GM10248 (cell line): ENCODE measurements at regions not wholly inside any gene's neighbourhood (a gene's known extent, or its start where the extent isn't known, plus 50 kb on each side); places are given as distances from the start of the nearest gene placed in this dataset.

ENCODE experiments used
- CTCF ChIA-PET: fragments of 300-600 bp; sonication (Branson Sonifier 250); formaldehyde crosslinking; extraction: SDS; loops from one replicate; lab custom pipeline; 2021; ENCODE audit warnings: antibody characterized with exemption; lab: Yijun Ruan, JAX
- POLR2A ChIA-PET: fragments of 350-650 bp; sonication (Branson Sonifier 250); formaldehyde crosslinking; extraction: SDS; loops from one replicate; lab custom pipeline; 2020; ENCODE audit warnings: antibody characterized with exemption; lab: Yijun Ruan, JAX
- DNase-seq: peaks from one replicate; pipeline ENCODE4 v3.0.0; 2012; ENCODE audit errors: extremely low spot score
- TF ChIP-seq, protein P1 (sequence below): IDR thresholded peaks from 2 replicates; pipeline ENCODE4 v1.5.1; 2012; ENCODE audit warnings: mild to moderate bottlenecking, low read depth; ENCODE audit errors: extremely low read depth, missing control alignments, control extremely low read depth

DNA sequence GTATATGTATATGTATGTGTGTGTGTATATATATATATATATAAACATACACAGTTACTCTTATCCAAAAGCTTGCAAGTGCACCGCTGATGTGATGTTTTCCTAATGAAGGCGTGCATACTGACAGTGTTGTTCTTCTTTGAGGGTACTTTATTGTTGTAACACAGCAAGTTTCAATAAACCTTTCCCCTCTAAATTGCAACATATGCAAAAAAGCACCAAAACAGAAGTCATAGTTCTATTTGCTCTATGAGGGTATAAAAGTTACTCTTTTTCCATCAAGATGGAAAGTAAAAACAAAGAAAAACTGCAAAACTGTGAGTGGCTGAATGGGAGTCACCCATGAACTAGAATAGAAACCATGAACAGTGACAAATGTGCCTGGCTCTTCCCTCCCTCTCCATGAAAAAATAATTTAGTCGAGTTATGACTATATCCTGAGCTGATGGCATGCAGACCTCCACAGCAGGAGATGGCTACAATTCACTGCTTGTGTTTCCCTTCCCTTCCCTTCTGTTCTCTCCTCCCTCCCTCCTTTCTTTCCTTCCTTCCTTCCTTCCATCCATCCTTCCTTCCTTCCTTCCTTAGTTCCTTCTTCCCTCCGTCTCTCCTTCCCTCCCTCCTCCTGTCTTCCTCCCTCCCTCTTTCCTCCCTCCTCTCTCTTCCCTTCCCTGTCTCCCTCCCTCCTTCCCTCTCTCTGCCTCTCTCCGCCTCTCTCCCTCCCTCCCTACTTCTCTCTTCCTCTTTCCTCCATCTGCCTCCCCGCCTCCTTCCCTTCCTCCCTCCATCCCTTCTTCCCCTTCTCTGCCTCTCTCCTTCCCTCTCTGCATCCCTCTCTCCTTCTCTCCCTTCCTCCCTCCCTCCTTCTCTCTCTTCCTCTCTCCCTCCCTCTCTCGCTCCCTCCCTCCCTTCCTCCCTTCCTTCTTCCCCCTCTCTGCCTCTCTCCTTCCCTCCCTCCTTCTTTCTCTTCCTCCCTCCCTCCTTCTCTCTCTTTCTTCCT, 220.7 kb upstream of the POU3F1 start:
- ChIA-PET CTCF (no interaction called here), POLR2A (no interaction called here)
- no peak for DNase-seq
- TF ChIP-seq, protein P1, sequence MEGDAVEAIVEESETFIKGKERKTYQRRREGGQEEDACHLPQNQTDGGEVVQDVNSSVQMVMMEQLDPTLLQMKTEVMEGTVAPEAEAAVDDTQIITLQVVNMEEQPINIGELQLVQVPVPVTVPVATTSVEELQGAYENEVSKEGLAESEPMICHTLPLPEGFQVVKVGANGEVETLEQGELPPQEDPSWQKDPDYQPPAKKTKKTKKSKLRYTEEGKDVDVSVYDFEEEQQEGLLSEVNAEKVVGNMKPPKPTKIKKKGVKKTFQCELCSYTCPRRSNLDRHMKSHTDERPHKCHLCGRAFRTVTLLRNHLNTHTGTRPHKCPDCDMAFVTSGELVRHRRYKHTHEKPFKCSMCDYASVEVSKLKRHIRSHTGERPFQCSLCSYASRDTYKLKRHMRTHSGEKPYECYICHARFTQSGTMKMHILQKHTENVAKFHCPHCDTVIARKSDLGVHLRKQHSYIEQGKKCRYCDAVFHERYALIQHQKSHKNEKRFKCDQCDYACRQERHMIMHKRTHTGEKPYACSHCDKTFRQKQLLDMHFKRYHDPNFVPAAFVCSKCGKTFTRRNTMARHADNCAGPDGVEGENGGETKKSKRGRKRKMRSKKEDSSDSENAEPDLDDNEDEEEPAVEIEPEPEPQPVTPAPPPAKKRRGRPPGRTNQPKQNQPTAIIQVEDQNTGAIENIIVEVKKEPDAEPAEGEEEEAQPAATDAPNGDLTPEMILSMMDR, result no peak

GRCh38 chr1:38266197-38266520, 219.6 kb upstream of the POU3F1 start:
- TF ChIP-seq, protein P1, result no peak
- POLR2A ChIA-PET, result no interaction called here
- no peak for DNase-seq
- CTCF ChIA-PET, result no interaction called here

DNA sequence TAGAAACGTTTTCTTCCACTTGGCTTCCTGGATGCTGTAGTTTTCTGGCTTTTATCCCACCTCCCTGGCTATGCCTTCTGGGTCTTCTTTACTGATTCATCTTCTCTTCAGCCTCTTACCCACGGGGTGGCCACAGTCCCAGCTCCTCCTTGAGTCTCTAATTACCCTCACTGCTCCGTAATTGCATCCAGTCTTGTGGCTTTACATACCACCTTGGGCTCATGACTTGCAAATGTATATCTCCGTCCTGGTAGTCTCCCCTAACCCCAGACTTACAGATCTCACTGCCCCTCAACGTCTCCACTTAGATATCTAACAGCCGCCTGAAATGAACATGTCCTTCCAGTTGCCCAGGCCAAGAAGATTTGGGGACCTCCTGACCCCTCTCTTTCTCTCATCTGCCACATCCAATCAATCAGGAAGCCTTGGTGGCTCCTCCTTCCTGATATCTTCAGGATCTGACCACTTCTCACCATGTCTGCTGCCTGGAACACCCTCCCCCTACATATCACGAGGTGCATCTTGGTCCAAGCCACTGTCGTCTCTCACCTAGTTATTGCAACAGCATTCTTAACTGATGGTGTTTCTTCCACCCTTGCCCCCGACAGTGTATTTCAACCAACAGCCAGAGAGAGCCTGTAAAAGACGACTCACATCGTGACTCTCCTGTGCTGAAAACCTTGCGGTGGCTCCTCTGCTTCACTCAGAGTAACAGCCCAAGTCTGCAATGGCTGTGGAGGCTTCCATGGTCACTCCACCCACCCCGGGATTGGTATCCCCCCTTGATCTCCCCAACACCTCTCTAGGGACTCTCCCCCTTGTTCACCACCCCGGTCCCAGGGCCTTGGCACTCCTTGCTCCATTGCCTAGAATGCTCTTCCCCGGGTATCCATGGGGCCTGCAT, 219.0 kb upstream of the POU3F1 start:
- CTCF ChIA-PET, result no interaction called here
- DNase-seq, result no peak
- TF ChIP-seq, protein P1, result no peak
- POLR2A ChIA-PET, result no interaction called here

DNA sequence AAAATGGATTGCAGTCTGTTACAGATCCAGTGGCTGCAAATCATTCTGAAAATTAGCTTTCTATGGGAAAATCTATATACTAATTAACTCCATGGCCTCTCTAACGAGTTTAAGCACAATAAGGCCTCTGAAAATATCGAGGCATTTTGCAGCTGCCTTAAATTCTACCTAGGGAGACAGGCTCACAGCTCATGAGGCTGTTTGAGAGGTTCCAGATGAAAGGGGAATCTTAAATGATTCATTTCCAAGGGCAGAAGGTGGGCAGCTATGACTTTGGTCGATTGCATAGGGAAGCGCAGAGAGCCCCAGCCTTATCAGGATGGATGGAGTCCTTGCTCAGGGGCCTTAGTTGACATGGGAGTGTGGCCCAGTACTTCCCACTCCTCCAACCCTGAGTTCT, 216.8 kb upstream of the POU3F1 start:
- TF ChIP-seq, protein P1, result no peak
- DNase-seq, result no peak
- ChIA-PET CTCF (no interaction called here), POLR2A (no interaction called here)

GRCh38 chr1:38261574-38261973, 215.0 kb upstream of the POU3F1 start:
- ChIA-PET POLR2A (no interaction called here), CTCF (interaction anchor here (0.8 to 1.5 kb wide), 3 partner anchors 18 to 22 kb away, joined by 3 read pairs; no protein-coding TSS in a partner anchor)
- TF ChIP-seq, protein P1, result no peak
- DNase-seq, result no peak

DNA sequence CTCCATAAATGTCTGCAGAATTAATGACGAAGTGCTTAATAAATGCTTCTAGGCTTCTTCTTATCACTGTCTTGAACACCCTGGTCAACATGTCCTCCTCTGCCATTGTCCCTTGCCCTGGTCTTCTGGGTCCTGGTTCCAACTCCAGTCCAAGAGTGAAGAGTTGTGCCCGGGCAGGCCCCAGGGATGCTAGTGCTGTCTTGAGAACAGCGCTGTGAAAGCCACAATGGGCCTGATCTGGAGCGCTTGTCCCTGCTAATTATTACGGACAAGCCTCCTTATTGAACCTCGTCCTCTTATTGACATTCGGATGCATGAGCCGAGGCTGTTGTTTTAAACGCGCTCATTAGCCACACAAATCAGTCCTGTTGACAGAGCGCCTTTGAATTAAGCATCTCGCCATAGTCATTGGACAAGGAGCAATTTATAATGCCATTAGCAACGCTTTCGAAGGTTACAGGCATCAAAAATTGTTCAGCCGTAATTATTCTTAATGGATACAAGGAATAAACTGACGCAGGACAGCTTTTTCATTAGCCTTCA, 211.6 kb upstream of the POU3F1 start:
- CTCF ChIA-PET, result no interaction called here
- POLR2A ChIA-PET, result no interaction called here
- DNase-seq, result no peak
- TF ChIP-seq, protein P1, result no peak
